A549 (cell line): ENCODE measurements at regions not wholly inside any gene's neighbourhood (a gene's known extent, or its start where the extent isn't known, plus 50 kb on each side); places are given as distances from the start of the nearest gene placed in this dataset.
A peak's percentile ranks its signal among the peaks of the same experiment; 100 is the strongest.

Experiments
- ATAC-seq, 2 experiments: fragments of 200-7000 bp in 1 of 2; fragments of >200 bp in 1 of 2; cut with Nextera tagmentation in 1 of 2; cut with Tn5 transposase in 1 of 2; 3 replicates each; pipeline versions ENCODE4 v1.8.0 to v1.9.1; 2018 to 2020; ENCODE audit warnings: mild to moderate bottlenecking in 1 of 2, moderate library complexity in 1 of 2
- CTCF ChIA-PET: fragments of 300-600 bp; sonication (Branson Sonifier 250); formaldehyde crosslinking; extraction: SDS; loops from one replicate; lab custom pipeline; 2021; ENCODE audit warnings: antibody characterized with exemption, inconsistent platforms; lab: Yijun Ruan, JAX
- POLR2A ChIA-PET: fragments of 350-600 bp; formaldehyde crosslinking; extraction: SDS; loops from one replicate; lab custom pipeline; 2021; ENCODE audit warnings: antibody characterized with exemption, inconsistent platforms; lab: Yijun Ruan, JAX
- DNase-seq, 2 experiments: peaks; one replicate each; pipeline versions ENCODE4 v3.0.0 to v3.0.0-alpha.2; 2011 to 2016; ENCODE audit warnings: low read depth in 1 of 2, low spot score in 1 of 2
- FAIRE-seq: peaks from 2 replicates; lab custom pipeline; 2011; peaks lifted over from hg19 to GRCh38; lab: Jason Lieb, UNC
- H3K27ac ChIP-seq, 2 experiments: fragments of >200 bp; sonication (Bioruptor Twin); formaldehyde crosslinking; 3 replicates each; pipeline ENCODE4 v1.5.1; 2016 to 2017
- H3K4me1 ChIP-seq: fragments of >200 bp; sonication (Bioruptor Twin); formaldehyde crosslinking; 3 replicates; pipeline ENCODE4 v1.6.1; 2016
- H3K4me2 ChIP-seq: fragments of >200 bp; sonication (Bioruptor Twin); formaldehyde crosslinking; 3 replicates; pipeline ENCODE4 v1.6.1; 2016
- H3K4me3 ChIP-seq: fragments of >200 bp; sonication (Bioruptor Twin); formaldehyde crosslinking; 3 replicates; pipeline ENCODE4 v1.5.1; 2016
- H3K9me3 ChIP-seq: fragments of >200 bp; sonication (Bioruptor Twin); formaldehyde crosslinking; 3 replicates; pipeline ENCODE4 v1.6.1; 2016
- BHLHE40 ChIP-seq: IDR thresholded peaks from 2 replicates; pipeline ENCODE4 v1.6.1; 2012; ENCODE audit warnings: low read depth, low read length, inconsistent platforms
- CEBPB ChIP-seq, 2 experiments: fragments of >200 bp in 1 of 2; sonication (Bioruptor Twin) in 1 of 2; formaldehyde crosslinking in 1 of 2; IDR thresholded peaks; 2 replicates each; pipeline ENCODE4 v1.6.1; 2012 to 2016
- CHD2 ChIP-seq: fragments of 150-350 bp; IDR thresholded peaks from 2 replicates; pipeline ENCODE4 v1.6.1; 2014; ENCODE audit warnings: low read length; ENCODE audit not compliant: partially characterized antibody
- EHF ChIP-seq: fragments of 250-450 bp; sonication (Bioruptor Pico); IDR thresholded peaks from 2 replicates; pipeline ENCODE4 v1.5.0; 2020; ENCODE audit warnings: mild to moderate bottlenecking
- EP300 ChIP-seq, 2 experiments: fragments of >200 bp; sonication (Bioruptor Twin); formaldehyde crosslinking; IDR thresholded peaks; 2 replicates in 1 of 2; 3 replicates in 1 of 2; pipeline ENCODE4 v1.6.1; 2016 to 2017
- ESRRA ChIP-seq: fragments of 150-350 bp; IDR thresholded peaks from 2 replicates; pipeline ENCODE4 v1.6.1; 2014; ENCODE audit warnings: mild to moderate bottlenecking, low read length, borderline replicate concordance
- FOSB ChIP-seq: fragments of 250-450 bp; sonication (Bioruptor Pico); IDR thresholded peaks from 2 replicates; pipeline ENCODE4 v1.5.0; 2020; ENCODE audit warnings: mild to moderate bottlenecking, moderate library complexity
- HDAC2 ChIP-seq: fragments of 200-600 bp; sonication (generic); IDR thresholded peaks from 2 replicates; pipeline ENCODE4 v1.6.1; 2016
- HOXB5 ChIP-seq: fragments of 250-450 bp; sonication (Bioruptor Pico); IDR thresholded peaks from 2 replicates; pipeline ENCODE4 v1.5.0; 2020; ENCODE audit warnings: mild to moderate bottlenecking, moderate library complexity
- JUN ChIP-seq, 2 experiments: fragments of >200 bp; sonication (Bioruptor Twin); formaldehyde crosslinking; IDR thresholded peaks; 2 replicates in 1 of 2; 3 replicates in 1 of 2; pipeline ENCODE4 v1.6.1; 2016 to 2017
- KDM1A ChIP-seq: fragments of 200-600 bp; sonication (generic); IDR thresholded peaks from 2 replicates; pipeline ENCODE4 v1.6.1; 2016; ENCODE audit warnings: low read depth, mild to moderate bottlenecking
- KDM5A ChIP-seq: fragments of 200-600 bp; sonication (generic); IDR thresholded peaks from 2 replicates; pipeline ENCODE4 v1.6.1; 2016; ENCODE audit warnings: antibody characterized with exemption, mild to moderate bottlenecking
- MAFK ChIP-seq: fragments of 450-650 bp; IDR thresholded peaks from 2 replicates; pipeline ENCODE4 v1.6.1; 2014; ENCODE audit not compliant: partially characterized antibody
- MYC ChIP-seq: IDR thresholded peaks from 2 replicates; pipeline ENCODE4 v1.6.1; 2012; ENCODE audit warnings: mild to moderate bottlenecking, inconsistent platforms, low read length, improper control_type of control experiment, borderline replicate concordance
- PHF8 ChIP-seq: fragments of 200-600 bp; sonication (generic); IDR thresholded peaks from 2 replicates; pipeline ENCODE4 v1.6.1; 2016; ENCODE audit warnings: low read depth, mild to moderate bottlenecking, antibody characterized with exemption, moderate library complexity, borderline replicate concordance
- POLR2A ChIP-seq: IDR thresholded peaks from 2 replicates; pipeline ENCODE4 v1.6.1; 2012; ENCODE audit warnings: mild to moderate bottlenecking, low read length
- POLR2AphosphoS2 ChIP-seq: conservative IDR thresholded peaks from 2 replicates; pipeline ENCODE4 v1.6.1; 2012; ENCODE audit warnings: low read length, improper control_type of control experiment, inconsistent platforms
- RAD21 ChIP-seq, 2 experiments: fragments of >200 bp in 1 of 2; sonication (Bioruptor Twin) in 1 of 2; formaldehyde crosslinking in 1 of 2; IDR thresholded peaks in 1 of 2; conservative IDR thresholded peaks in 1 of 2; 2 replicates in 1 of 2; 3 replicates in 1 of 2; pipeline ENCODE4 v1.6.1; 2012 to 2018; ENCODE audit warnings: inconsistent platforms in 1 of 2
- RARB ChIP-seq: fragments of 250-450 bp; sonication (Bioruptor Pico); IDR thresholded peaks from 2 replicates; pipeline ENCODE4 v1.8.0; 2021; ENCODE audit warnings: mild to moderate bottlenecking, moderate library complexity
- RCOR1 ChIP-seq: fragments of 150-350 bp; IDR thresholded peaks from 2 replicates; pipeline ENCODE4 v1.6.1; 2014; ENCODE audit warnings: antibody characterized with exemption, low read length, low read depth
- RFX5 ChIP-seq: fragments of 450-650 bp; IDR thresholded peaks from 2 replicates; pipeline ENCODE4 v1.7.1; 2014; ENCODE audit warnings: antibody characterized with exemption, mild to moderate bottlenecking, moderate library complexity
- RNF2 ChIP-seq: fragments of 200-600 bp; sonication (generic); IDR thresholded peaks from 2 replicates; pipeline ENCODE4 v1.6.1; 2016; ENCODE audit warnings: low read depth, mild to moderate bottlenecking, antibody characterized with exemption, moderate library complexity, borderline replicate concordance
- SMC3 ChIP-seq: fragments of >200 bp; sonication (Bioruptor Twin); formaldehyde crosslinking; IDR thresholded peaks from 3 replicates; pipeline ENCODE4 v1.6.1; 2018; ENCODE audit warnings: inconsistent platforms
- SREBF2 ChIP-seq: fragments of 450-650 bp; IDR thresholded peaks from 2 replicates; pipeline ENCODE4 v1.6.1; 2014; ENCODE audit warnings: mild to moderate bottlenecking, moderate library complexity
- TP53 ChIP-seq: fragments of 250-450 bp; sonication (Bioruptor Pico); IDR thresholded peaks from 2 replicates; pipeline ENCODE4 v1.5.0; 2021; ENCODE audit warnings: mild to moderate bottlenecking, moderate library complexity
- ZFP36 ChIP-seq: fragments of 450-650 bp; IDR thresholded peaks from 2 replicates; pipeline ENCODE4 v1.6.1; 2014; ENCODE audit warnings: borderline replicate concordance; ENCODE audit not compliant: partially characterized antibody
- ZNF302 ChIP-seq: fragments of 250-450 bp; sonication (Bioruptor Pico); IDR thresholded peaks from 2 replicates; pipeline ENCODE4 v1.9.0; 2021; ENCODE audit warnings: inconsistent platforms, mild to moderate bottlenecking, moderate library complexity
- ZSCAN20 ChIP-seq: fragments of 250-450 bp; sonication (Bioruptor Pico); IDR thresholded peaks from 2 replicates; pipeline ENCODE4 v1.8.0; 2022; ENCODE audit warnings: mild to moderate bottlenecking, moderate library complexity
- WGBS: methylation state at CpG from one replicate; pipeline ENCODE4 v1.1.6; 2017; ENCODE audit errors: missing lambda C conversion rate; 5-methylcytosine and 5-hydroxymethylcytosine counted together
- TF ChIP-seq, protein P1 (sequence below): fragments of 250-450 bp; sonication (Bioruptor Pico); IDR thresholded peaks from 2 replicates; pipeline ENCODE4 v1.5.0; 2021; ENCODE audit warnings: mild to moderate bottlenecking, moderate library complexity, borderline replicate concordance
- TF ChIP-seq, protein P2 (sequence below): IDR thresholded peaks from 2 replicates; pipeline ENCODE4 v1.6.1; 2012
- TF ChIP-seq, protein P3 (sequence below): fragments of >200 bp; sonication (Bioruptor Twin); formaldehyde crosslinking; IDR thresholded peaks from 3 replicates; pipeline ENCODE4 v1.5.1; 2016
- TF ChIP-seq, protein P4 (sequence below): fragments of 450-650 bp; IDR thresholded peaks from 2 replicates; pipeline ENCODE4 v1.6.1; 2014; ENCODE audit warnings: antibody characterized with exemption
- TF ChIP-seq, protein P5 (sequence below): fragments of 200-600 bp; sonication (generic); IDR thresholded peaks from 2 replicates; pipeline ENCODE4 v1.6.1; 2016; ENCODE audit warnings: antibody characterized with exemption, mild to moderate bottlenecking, moderate library complexity

DNA sequence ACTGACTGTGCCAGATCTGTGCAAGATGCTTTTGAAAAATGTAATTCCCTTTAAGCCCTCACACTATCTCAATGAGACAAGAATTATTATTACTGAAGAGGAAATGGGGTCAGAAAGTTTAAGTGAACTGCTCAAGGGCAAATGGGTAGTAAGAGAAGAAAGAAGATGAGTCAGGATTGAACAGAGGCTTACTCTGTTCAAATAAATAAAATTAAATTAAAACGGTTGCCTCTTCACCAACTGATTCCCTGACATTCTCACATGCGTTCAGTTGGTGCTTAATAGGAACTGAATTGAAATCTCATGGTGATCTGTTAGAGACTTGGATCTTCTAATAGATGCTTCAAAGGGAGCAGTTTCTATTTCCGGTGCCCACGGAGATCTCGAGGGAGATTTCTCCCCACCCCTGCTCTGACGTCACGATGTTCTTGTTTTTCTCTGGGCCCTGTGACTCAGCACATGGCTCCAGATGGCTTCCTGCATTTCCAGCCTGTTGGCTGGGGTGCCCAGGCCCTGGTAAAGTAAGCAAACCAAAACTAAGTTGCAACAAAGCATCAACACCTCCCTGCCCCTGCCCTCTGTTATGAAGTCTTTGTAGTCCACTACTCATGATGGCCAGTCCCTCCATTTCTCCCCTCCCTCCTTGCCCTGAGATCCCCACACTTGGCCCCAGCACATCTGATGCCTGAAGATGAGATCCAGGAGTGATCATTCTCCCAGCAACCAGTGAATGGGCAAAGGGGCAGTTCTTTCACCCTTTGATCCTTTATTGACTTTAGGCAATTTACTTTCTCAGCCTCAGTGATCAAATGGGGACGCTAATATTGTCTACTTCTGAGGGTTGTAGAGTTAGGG lies 106.1 kb upstream of the CPEB4 start:
- Histone ChIP-seq H3K9me3 (no peaks in the 10 kb centered on the region), H3K4me2 (peak overlapping the region; percentile 64), H3K4me3 (no peak overlapping the region), H3K27ac (peak overlapping the region; percentile 92 to 94), H3K4me1 (peaks cover 45% of the 10 kb centered on the region)
- FAIRE-seq, result no peak
- peak; percentile 79 to 85 for ATAC-seq
- WGBS, result 12% methylated on average over 8 of the region's 8 CpGs
- CTCF ChIA-PET, result no interaction called here
- POLR2A ChIA-PET, result no interaction called here
- peak; percentile 57 to 91 for DNase-seq
- TF ChIP-seq ZNF302 (CRISPR knock-in tag) (0 out of 2 replicates have a peak, but pooled peaks have one; percentile 13), RCOR1 (no peak), HDAC2 (no peak), MAFK (peak; percentile 90), EP300 (IDR thresholded peaks at IDR 0.05) (no peak; a peak in 1 of 5 replicates), PHF8 (no peak), JUN (IDR thresholded peaks at IDR 0.05) (no peak; a peak in 2 of 5 replicates), FOSB (no peak), EHF (CRISPR knock-in tag) (peak; percentile 92), SMC3 (peak; percentile 23; the same call in 1 of the 3 replicates), RARB (CRISPR knock-in tag) (peak; percentile 55; the same call in 1 of the 2 replicates), KDM5A (no peak), RNF2 (no peak), RFX5 (no peak), MYC (peak; percentile 37; the same call in 1 of the 2 replicates), ZFP36 (no peak), CEBPB (IDR thresholded peaks at IDR 0.05) (no peak), CHD2 (no peak), SREBF2 (no peak), HOXB5 (CRISPR knock-in tag) (peak; percentile 92; the same call in 1 of the 2 replicates), TP53 (CRISPR knock-in tag) (peak; percentile 91), KDM1A (no peak), POLR2AphosphoS2 (no peak), POLR2A (peak; percentile 9; the same call in 1 of the 2 replicates), RAD21 (conservative IDR thresholded peaks at IDR 0.05 in 1 of 2, IDR thresholded peaks at IDR 0.05 in 1 of 2) (0 out of 5 replicates have a peak, but pooled peaks of 1 of the 2 experiments have one; percentile 15), ZSCAN20 (CRISPR knock-in tag) (peak; percentile 84), BHLHE40 (no peak), ESRRA (peak; percentile 64; the same call in 1 of the 2 replicates)
- TF ChIP-seq, protein P1, sequence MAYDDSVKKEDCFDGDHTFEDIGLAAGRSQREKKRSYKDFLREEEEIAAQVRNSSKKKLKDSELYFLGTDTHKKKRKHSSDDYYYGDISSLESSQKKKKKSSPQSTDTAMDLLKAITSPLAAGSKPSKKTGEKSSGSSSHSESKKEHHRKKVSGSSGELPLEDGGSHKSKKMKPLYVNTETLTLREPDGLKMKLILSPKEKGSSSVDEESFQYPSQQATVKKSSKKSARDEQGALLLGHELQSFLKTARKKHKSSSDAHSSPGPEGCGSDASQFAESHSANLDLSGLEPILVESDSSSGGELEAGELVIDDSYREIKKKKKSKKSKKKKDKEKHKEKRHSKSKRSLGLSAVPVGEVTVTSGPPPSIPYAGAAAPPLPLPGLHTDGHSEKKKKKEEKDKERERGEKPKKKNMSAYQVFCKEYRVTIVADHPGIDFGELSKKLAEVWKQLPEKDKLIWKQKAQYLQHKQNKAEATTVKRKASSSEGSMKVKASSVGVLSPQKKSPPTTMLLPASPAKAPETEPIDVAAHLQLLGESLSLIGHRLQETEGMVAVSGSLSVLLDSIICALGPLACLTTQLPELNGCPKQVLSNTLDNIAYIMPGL (CRISPR knock-in tag), result peak; percentile 66; the same call in 1 of the 2 replicates
- TF ChIP-seq, protein P2, sequence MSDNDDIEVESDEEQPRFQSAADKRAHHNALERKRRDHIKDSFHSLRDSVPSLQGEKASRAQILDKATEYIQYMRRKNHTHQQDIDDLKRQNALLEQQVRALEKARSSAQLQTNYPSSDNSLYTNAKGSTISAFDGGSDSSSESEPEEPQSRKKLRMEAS, result peak; percentile 91
- TF ChIP-seq, protein P3, sequence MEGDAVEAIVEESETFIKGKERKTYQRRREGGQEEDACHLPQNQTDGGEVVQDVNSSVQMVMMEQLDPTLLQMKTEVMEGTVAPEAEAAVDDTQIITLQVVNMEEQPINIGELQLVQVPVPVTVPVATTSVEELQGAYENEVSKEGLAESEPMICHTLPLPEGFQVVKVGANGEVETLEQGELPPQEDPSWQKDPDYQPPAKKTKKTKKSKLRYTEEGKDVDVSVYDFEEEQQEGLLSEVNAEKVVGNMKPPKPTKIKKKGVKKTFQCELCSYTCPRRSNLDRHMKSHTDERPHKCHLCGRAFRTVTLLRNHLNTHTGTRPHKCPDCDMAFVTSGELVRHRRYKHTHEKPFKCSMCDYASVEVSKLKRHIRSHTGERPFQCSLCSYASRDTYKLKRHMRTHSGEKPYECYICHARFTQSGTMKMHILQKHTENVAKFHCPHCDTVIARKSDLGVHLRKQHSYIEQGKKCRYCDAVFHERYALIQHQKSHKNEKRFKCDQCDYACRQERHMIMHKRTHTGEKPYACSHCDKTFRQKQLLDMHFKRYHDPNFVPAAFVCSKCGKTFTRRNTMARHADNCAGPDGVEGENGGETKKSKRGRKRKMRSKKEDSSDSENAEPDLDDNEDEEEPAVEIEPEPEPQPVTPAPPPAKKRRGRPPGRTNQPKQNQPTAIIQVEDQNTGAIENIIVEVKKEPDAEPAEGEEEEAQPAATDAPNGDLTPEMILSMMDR, result no peak
- TF ChIP-seq, protein P4, sequence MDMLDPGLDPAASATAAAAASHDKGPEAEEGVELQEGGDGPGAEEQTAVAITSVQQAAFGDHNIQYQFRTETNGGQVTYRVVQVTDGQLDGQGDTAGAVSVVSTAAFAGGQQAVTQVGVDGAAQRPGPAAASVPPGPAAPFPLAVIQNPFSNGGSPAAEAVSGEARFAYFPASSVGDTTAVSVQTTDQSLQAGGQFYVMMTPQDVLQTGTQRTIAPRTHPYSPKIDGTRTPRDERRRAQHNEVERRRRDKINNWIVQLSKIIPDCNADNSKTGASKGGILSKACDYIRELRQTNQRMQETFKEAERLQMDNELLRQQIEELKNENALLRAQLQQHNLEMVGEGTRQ, result no peak
- TF ChIP-seq, protein P5, sequence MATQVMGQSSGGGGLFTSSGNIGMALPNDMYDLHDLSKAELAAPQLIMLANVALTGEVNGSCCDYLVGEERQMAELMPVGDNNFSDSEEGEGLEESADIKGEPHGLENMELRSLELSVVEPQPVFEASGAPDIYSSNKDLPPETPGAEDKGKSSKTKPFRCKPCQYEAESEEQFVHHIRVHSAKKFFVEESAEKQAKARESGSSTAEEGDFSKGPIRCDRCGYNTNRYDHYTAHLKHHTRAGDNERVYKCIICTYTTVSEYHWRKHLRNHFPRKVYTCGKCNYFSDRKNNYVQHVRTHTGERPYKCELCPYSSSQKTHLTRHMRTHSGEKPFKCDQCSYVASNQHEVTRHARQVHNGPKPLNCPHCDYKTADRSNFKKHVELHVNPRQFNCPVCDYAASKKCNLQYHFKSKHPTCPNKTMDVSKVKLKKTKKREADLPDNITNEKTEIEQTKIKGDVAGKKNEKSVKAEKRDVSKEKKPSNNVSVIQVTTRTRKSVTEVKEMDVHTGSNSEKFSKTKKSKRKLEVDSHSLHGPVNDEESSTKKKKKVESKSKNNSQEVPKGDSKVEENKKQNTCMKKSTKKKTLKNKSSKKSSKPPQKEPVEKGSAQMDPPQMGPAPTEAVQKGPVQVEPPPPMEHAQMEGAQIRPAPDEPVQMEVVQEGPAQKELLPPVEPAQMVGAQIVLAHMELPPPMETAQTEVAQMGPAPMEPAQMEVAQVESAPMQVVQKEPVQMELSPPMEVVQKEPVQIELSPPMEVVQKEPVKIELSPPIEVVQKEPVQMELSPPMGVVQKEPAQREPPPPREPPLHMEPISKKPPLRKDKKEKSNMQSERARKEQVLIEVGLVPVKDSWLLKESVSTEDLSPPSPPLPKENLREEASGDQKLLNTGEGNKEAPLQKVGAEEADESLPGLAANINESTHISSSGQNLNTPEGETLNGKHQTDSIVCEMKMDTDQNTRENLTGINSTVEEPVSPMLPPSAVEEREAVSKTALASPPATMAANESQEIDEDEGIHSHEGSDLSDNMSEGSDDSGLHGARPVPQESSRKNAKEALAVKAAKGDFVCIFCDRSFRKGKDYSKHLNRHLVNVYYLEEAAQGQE, result no peak
